HG03097 (cell line): ENCODE measurements at regions not wholly inside any gene's neighbourhood (a gene's known extent, or its start where the extent isn't known, plus 50 kb on each side); places are given as distances from the start of the nearest gene placed in this dataset.

Experiments used
- ATAC-seq: cut with Tn5 transposase; IDR thresholded peaks from one replicate; pipeline ENCODE4 v1.9.1; 2021; ENCODE audit not compliant: unreplicated experiment, low FRiP score

DNA sequence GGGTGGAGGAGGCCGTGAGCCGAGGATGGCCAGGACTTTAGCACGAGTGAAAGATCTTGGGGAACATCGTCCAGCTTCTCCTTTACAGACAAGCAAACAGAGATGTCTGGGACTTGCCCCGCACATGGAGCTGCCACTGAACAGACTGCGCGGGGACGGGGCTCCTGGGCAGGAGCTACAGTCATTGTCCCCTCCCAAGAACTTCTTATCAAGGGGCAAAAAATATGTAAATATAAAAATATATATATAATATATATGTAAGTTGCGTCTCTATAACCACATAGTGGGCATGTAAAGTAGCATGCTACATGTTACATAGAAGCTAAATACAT lies 245.0 kb upstream of the SALL3 start:
- no peak for ATAC-seq

DNA sequence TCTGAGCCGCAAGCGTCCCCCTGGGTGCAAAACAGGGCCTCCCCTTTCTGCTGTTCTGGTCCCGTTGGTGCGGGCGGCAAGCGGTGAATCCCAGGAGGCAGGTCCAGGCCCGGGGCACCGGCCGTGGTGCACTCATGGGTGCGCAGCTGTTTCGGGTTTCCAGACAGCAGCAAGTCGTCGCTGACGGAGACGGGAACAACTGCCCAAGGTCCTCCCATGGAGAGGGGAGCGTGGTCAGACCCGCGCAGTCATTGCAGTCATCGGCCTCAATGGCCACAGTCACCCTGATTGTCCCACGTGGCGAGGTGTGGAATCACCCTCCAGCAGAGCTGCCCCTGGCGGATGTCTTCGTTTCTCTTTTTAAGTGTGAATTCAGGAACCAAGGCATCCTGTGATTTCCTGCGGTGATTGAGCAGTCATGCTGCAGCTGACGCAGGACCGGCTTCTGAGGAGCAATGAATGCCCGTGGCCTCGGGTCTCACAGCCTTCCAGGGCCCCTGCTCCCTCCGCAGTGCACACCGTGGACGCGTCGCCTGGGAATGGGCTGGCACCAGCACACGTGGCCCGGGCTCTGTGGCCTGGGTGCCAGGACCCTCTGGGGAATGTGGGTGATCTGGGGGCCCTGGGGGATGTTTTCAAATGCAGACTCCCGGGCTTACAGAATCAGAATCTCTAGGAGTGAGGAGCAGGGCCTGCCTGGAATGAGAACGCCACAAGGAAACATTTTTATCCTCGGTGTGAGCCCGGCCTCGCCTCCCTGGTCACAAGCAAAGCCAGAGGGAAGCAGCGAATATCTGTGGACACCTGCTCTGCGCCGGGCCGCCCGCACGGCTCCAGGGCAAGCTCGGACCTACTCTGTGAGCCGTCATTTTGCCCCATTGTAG lies 244.2 kb upstream of the SALL3 start:
- ATAC-seq = no peak

DNA sequence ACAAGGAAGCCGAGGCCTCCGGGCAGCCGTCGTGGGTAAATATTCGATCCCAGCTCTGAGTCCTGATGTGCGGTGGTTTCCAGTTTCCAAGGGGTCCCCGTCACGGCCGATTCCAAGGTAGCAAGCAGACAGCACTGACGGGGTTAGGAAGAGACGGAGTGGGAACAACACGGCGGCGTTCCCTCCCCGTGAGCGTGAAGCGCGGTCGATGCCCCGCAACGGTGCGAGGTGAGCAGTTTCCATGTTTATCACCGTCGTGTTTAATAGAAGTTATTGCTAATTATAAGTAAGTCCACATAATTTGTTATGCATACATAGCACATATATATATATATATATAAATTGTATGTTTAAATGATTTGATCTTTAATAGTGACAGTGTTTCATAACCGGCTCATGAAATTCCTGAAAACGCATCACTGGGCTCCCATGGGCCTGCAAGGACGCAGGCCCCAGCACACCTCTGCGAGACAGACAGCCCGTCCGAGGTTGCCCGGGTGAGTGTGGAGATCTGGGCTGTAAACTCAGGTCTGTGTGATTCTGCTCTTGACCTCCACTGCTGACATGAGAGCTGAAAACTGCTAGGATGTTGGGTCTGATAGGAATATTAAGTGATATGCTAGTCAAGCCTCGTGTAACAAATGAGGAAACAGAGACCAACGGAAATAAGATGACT lies 243.5 kb upstream of the SALL3 start:
- no peak for ATAC-seq

DNA sequence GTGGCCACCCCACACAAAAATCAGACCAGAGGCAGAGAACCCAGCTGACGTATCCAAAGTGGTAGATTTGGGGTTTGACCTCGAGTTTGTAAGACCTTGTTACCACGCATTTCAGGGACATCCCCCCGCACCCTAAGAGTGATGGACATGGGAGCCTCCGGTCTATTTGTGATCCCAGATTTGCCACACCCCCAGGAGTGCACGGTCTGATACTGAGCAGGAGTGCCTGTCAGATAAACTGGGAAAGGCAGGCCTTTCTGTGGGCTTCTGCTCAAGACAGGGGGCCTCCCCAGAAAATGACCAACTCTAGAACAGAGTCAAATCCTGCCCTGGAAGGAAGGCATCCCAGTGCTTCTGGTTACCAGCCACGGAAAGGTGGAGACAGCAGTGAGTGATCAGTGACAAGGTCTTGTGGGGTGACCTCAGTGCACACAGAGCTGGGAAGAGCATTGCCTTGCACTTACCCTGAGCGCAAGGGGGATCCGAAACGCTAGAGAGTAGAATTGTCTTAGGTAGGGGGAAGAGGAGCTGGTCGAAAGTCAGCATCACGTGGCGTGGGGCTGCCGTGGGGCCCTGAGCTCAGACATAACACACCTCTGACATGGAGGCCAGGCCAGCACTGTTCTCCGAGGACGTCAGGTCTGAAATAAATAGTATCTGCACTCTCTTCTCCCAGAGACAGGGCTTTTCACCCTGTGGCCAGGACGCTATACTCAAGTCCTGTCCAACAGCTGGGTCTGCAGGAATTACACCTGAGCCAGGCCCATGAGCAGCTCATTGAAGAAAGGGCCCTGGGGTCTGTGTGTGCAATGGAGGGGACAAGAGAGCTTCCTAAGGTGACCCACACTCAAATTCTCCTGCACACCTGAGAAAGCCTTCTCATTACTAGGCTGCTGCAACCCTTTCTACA lies 242.4 kb upstream of the SALL3 start:
- ATAC-seq = no peak

DNA sequence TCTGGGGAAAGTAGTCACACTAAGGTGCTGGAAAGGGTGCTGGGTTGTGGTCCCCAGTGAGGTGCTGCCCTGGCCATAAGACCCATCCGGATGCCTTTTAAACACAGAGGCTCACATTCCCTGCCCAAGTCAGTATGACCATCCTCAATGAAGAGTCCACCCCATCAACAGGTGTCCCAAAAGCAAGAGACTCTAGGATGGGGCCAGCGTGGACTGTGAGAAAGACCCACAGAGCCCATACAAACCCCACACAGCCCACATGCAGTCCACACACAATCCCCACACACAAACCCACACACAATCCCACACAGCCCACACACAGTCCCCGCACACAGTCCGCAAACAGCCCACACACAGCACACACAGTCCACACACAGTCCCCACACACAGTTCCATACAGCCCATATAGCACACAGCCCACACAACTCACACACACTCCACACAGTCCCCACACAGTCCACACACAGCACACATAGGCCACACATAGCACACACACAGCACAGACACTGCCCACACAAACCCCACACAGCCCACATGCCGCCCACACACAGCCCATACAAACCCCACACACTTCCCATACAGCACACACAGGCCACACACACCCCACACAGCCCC lies 241.4 kb upstream of the SALL3 start:
- ATAC-seq = no peak

DNA sequence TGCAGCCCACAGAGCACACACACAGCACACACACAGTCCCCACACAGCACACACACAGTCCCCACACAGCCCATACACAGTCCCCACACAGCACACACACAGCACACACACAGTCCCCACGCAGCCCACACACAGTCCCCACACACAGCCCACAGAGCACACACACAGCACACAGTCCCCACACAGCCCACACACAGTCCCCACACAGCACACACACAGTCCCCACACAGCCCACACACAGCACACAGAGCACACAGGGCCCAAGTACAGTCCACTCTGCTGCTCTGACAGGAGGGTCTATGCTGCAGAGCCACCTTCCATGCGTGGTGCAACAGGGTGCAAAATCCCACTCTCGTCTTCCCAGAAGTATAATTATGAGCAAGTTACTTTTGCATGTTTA lies 240.5 kb upstream of the SALL3 start:
- no peak for ATAC-seq

DNA sequence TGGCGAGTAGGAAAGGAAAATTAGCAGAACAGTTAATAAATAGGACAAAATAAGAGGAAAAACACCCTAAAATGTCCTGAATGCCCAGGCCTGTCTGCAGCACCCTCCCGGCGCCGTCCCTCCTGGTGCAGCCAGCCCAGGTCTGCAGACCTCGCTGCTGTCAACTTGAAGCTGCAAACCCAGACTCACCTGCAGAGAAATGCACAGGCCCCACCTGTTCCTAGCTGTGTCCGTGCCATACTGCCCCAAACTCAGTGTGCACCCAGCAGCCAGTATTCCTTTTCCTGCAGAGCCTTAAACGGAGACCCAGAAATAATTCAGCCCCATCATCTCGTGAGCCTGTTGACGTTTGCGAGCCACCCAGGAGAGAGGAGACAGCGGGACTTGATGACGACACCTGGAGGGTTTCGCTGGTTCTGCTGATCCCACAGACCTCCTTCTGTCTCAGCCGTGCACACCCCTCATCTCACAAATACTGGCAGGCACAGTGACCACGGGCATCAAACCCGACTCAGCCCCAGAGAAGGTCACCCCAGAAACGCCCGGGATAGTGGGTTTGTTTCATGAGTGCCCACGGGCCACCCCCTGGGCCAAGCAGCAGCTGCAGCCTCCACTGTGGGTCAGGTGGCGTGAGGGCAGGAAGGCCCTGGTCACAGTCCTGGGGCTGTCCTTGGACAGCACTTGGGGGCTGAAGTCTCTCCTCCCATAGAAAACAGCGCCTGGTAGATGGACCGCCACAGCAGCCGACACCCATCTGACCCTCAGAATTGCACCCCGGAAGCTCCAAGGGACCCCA lies 239.5 kb upstream of the SALL3 start:
- no peak for ATAC-seq

DNA sequence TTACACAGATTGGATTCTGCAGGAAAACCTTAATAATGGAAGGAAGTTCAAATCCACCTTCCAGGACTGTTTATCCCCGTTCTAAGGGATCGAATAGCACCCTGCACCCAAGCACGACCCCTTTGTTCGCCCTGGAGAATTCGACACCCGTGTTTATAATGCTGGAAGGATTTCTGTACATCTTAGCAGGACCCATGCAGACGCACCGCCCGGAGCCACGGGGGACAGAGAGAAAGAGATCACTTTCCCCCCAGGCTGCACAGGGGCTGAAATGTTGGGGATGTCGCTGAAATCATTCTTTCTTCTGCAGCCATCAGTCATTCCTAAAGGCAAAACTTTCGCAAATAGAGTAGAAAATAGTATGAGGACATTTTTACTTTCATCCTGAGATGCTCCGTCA lies 238.7 kb upstream of the SALL3 start:
- no peak for ATAC-seq

DNA sequence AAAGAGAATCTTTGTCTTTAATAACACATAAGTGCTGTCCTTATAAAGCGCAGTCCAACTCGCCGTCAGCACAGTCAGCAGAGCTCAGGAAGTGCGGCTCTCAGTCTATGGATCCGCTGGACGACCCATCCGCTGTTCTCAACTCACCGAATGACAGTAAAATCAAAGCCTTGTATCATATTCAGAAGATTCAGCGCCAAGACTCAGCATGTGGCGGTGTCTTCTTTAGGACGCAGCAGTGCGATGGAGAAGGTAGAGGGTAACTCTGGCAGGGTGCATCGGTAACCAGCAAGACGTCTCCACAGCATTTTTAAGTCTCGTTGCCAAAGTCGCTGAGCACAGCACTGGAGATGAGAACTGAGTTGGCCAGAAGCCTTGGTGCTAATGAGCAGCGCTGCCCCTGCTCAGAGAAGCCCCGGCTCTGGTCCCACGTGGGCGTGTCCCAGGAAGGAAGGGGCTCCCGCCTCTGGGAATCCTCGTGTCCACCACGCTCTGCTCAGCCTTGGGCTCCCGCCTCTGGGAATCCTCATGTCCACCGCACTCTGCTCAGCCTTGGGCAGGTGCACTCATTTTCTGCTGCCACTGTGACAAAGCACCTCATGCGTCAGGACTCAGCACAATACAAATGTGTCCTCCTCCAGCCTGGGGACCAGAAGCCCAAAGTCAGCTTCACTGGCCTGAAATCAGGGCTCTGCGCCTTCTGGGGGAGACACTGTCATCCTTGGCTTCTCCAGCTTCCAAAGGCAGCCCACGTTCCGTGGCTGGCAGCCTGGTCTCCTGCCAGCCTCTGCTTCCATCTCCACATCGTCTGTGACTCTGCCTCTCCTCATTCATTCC lies 238.0 kb upstream of the SALL3 start:
- ATAC-seq = no peak

DNA sequence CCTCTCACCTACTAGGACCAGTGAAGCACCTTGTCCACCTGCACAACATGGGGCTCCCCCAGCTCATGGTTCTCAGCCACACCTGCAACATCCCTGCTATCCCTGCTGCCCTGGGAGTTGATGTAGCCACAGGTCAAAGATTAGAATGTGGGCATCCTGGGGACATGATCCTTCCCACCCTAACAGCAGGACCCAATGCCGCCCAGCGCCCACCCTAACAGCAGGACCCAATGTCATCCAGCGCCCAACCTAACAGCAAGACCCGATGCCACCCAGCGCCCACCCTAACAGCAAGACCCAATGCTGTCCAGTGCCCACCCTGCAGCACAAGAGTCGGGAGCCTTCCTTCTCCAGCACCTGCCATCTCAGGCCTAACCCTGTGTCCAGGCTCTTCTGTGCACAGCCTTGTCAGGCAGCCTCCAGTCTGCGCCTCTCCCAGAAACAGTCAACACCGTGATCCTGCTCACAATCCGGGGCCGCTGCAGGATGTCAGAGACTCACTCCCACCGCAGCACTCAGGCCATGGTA lies 237.3 kb upstream of the SALL3 start:
- no peak for ATAC-seq

DNA sequence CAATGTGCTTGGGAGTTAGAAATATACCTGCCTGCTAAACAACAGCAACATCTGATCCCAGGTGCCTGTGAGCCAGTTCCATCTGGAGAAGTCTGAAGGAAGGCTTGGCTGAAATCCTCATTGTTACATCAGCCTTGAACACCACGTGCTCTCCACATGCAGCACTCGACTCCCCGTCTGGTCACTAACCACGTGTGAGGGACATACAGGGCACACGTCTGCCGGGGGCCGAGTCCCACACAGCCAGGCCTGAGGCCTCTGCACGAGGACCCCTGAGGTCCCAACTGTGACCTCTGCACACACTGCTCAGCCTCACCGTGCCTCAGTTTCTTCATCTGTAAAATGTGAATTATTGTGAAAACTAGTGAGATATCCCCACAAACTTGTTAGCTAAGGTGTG lies 236.5 kb upstream of the SALL3 start:
- ATAC-seq = no peak

DNA sequence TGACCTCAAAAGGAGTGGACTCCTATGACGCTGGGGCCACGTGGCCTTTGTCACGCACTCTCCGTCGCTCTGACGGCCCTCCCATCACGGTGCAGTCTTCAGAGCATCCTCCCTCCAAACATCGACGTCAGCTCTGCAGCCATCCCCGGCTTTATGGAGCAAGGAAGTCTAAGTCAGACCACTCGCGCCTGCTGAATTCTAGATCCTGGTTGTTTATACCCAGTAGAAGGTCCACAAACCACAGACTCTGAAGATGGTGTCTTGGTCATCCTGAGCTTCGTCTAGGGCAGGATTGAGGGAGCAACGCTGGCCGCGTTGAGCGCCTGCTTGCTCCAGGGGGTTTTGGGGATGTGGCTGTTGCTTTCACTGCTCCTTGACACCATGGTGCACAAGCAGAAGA lies 228.0 kb upstream of the SALL3 start:
- ATAC-seq = no peak

DNA sequence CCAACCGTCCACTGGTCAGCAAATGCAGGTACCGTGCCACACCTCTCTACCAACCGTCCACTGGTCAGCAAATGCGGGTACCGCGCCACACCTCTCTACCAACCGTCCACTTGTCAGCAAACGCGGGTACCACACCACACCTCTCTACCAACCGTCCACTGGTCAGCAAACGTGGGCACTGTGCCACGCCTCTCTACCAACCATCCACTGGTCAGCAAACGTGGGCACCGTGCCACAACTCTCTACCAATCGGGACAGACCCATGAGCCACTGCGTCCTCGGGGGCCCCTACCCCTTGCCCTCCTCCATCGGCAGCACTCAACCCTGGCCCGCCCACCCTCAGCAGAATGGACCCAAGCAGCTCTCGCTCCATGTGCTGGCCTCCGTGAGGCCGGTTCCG lies 226.4 kb upstream of the SALL3 start:
- no peak for ATAC-seq

DNA sequence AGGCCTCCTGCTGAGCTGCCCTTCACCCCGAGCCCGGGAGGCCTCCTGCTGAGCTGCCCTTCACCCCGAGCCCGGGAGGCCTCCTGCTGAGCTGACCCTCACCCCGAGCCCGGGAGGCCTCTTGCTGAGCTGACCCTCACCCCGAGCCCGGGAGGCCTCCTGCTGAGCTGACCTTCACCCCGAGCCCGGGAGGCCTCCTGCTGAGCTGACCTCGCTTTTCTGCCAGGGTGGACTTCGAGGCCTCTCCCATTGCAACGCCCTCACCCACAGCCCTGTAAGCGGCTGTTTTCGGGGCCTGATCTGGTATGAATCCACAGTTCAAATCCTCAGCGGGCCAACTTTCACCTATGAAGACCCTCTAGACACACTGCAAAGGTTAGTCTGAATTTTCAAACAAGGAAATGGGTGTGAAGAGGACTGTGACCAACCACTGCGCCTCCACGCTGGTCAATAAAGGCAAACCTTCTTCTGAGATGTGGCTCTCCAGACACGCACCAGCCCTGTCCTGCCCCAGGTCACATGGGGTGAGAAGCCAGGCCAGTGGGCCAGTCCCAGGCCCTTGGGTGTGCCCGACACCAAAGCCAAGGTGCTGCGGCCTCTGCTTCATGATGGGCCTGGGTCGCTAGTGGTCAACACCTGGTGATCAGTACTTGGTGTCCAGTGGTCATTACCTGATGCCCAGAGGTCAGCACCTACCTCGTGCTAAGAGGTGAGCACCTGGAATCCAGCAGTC lies 225.1 kb upstream of the SALL3 start:
- ATAC-seq = no peak

DNA sequence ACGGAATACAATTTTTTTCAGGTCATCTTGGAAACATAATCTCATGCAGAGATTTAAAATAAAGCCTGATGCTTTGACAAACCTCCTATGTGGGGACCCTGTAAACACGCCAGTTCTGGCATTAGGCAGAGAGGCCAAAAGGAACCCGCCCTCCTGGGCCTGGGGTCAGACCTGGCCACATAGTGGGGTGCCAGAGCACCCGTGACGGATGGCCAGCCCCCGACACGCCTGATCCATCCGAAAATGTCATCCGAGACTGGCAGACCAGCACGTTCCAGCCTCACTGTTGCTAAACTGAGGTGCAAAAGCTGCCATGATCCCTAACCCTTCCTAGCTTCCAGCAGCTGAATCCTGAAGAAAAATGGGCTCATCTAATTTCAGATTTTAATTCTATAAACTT lies 222.6 kb upstream of the SALL3 start:
- no peak for ATAC-seq

DNA sequence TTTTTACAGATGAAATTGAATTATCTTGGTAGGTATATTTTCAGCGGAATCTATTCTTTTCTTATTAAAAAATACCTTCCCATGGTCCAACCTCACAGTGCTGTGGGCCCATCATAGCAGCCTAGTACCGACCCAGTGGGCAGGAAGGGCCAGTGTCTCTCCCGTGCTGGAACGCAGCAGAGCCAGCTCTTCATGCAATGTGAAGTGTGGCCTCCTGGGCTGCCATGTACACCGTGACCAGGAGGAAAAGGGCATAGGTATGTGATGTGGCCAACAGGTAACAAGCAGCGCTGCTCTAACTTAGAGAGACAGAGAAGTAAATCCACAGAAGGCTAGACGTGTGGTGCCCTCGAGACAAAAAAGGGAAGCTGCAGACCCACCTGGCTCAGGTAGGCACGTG lies 221.1 kb upstream of the SALL3 start:
- no peak for ATAC-seq

DNA sequence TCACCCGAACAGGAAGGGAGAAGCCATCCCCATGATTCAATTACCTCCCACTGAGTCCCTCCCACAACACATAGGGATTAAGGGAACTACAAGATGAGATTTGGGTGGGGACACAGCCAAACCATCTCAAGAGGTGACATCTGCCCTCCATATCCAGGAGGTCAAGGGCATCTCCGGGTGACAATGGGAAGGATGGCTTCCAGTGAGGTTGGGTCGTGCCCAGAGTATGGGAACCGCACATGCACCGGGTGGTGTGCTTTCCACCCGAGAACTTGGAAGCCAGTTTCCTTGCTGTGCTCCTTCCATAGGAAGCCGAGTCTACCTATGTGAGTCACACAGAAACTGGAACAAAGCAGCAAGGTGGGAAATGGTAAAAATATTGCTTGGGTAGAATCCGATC lies 216.9 kb upstream of the SALL3 start:
- no peak for ATAC-seq

DNA sequence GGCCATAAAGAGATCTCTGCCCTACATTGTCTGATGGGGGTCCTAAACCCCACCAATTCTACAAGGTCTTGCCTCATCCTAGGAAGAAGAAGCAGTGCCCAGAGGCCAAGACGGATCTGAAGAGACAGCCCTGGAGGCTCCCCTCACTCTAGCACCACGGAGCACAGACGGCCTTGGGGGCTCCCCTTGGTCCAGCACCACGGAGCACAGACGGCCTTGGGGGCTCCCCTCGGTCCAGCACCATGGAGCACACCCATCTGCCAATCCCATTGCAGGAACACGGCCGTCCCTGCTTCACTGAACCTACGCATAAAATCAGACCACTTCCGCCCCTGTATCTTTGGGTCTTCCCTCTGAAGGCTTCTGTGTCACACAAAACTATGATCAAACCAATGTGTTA lies 215.1 kb upstream of the SALL3 start:
- no peak for ATAC-seq
